DND-41 (cell line): ENCODE measurements at regions not wholly inside any gene's neighbourhood (a gene's known extent, or its start where the extent isn't known, plus 50 kb on each side); places are given as distances from the start of the nearest gene placed in this dataset.

ENCODE experiments used
- CTCF ChIP-seq: IDR thresholded peaks from 2 replicates; pipeline ENCODE4 v1.5.1; 2012; ENCODE audit warnings: borderline replicate concordance, low read length, moderate library complexity, mild to moderate bottlenecking; ENCODE audit not compliant: poor library complexity, severe bottlenecking; ENCODE audit errors: extremely low read depth
- EZH2 ChIP-seq: IDR thresholded peaks from 3 replicates; pipeline ENCODE4 v1.6.1; 2012; ENCODE audit warnings: borderline replicate concordance, low read depth, mild to moderate bottlenecking, moderate library complexity, low read length, inconsistent platforms; ENCODE audit not compliant: severe bottlenecking

GRCh38 chr5:116980581-116980980 lies 406.0 kb upstream of the SEMA6A start:
- TF ChIP-seq CTCF: no peak
- TF ChIP-seq EZH2: no peak
